CD8-positive, alpha-beta memory T cell (primary cell): ENCODE measurements at regions not wholly inside any gene's neighbourhood (a gene's known extent, or its start where the extent isn't known, plus 50 kb on each side); places are given as distances from the start of the nearest gene placed in this dataset.
"Not testable (repeated sequence)": the region's sequence is repeated elsewhere in the genome, so short reads cannot be mapped to it uniquely, and the experiment has no call there.

Experiments used
- CTCF ChIA-PET: fragments of 350-600 bp; sonication (Branson Sonifier 250); formaldehyde crosslinking; loops from one replicate; lab custom pipeline; 2021; ENCODE audit warnings: antibody characterized with exemption; lab: Charles Lee
- POLR2A ChIA-PET: fragments of 350-600 bp; sonication (Branson Sonifier 250); formaldehyde crosslinking; loops from one replicate; lab custom pipeline; 2021; ENCODE audit warnings: antibody characterized with exemption; lab: Charles Lee
- DNase-seq, 5 donors: peaks; one replicate each; pipeline versions ENCODE4 v3.0.0 to v3.0.0-alpha.2; 2020 to 2022; ENCODE audit warnings: mixed read lengths in 1 of 5
- H3K27ac ChIP-seq: one replicate; pipeline ENCODE4 v1.7.0; 2013; ENCODE audit warnings: low read depth, mild to moderate bottlenecking, low read length, moderate library complexity
- H3K27me3 ChIP-seq: 2 replicates; pipeline ENCODE4 v1.7.0; 2013; ENCODE audit warnings: low read length, mild to moderate bottlenecking; ENCODE audit not compliant: insufficient read depth, poor library complexity, severe bottlenecking
- H3K36me3 ChIP-seq: 2 replicates; pipeline ENCODE4 v1.7.0; 2013; ENCODE audit warnings: mild to moderate bottlenecking, low read length, moderate library complexity; ENCODE audit not compliant: insufficient read depth
- H3K4me1 ChIP-seq: 2 replicates; pipeline ENCODE4 v1.7.0; 2013; ENCODE audit warnings: mild to moderate bottlenecking, low read length, moderate library complexity; ENCODE audit not compliant: insufficient read depth
- H3K4me3 ChIP-seq: 2 replicates; pipeline ENCODE4 v1.7.0; 2013; ENCODE audit warnings: mild to moderate bottlenecking, low read length
- H3K9me3 ChIP-seq: 2 replicates; pipeline ENCODE4 v1.7.0; 2013; ENCODE audit warnings: mild to moderate bottlenecking, low read length
- H3K27ac Mint-ChIP-seq, 8 donors: one replicate each; pipeline ENCODE4 v1.8.0; 2020 to 2021; ENCODE audit warnings: mixed read lengths in 8 of 8, mild to moderate bottlenecking in 6 of 8, inconsistent platforms in 3 of 8, moderate library complexity in 3 of 8
- H3K27me3 Mint-ChIP-seq, 2 donors: one replicate each; pipeline ENCODE4 v1.8.0; 2020 to 2021; ENCODE audit warnings: mixed read lengths in 2 of 2, mild to moderate bottlenecking in 1 of 2, moderate library complexity in 1 of 2
- H3K36me3 Mint-ChIP-seq, 3 donors: one replicate each; pipeline ENCODE4 v1.8.0; 2020 to 2021; ENCODE audit warnings: mixed read lengths in 3 of 3, inconsistent platforms in 1 of 3, mild to moderate bottlenecking in 1 of 3
- H3K4me1 Mint-ChIP-seq, 3 donors: one replicate each; pipeline ENCODE4 v1.8.0; 2020 to 2021; ENCODE audit warnings: mixed read lengths in 3 of 3, inconsistent platforms in 1 of 3, mild to moderate bottlenecking in 1 of 3
- H3K4me3 Mint-ChIP-seq, 7 donors: one replicate each; pipeline ENCODE4 v1.8.0; 2020 to 2021; ENCODE audit warnings: mixed read lengths in 7 of 7, mild to moderate bottlenecking in 6 of 7, moderate library complexity in 4 of 7, inconsistent platforms in 2 of 7
- H3K9me3 Mint-ChIP-seq, 5 donors: one replicate each; pipeline ENCODE4 v1.8.0; 2020 to 2022; ENCODE audit warnings: mixed read lengths in 5 of 5, mild to moderate bottlenecking in 3 of 5, moderate library complexity in 2 of 5, inconsistent platforms in 1 of 5

GRCh38 chr9:73050065-73050816 lies 97.4 kb upstream of the ALDH1A1 start:
- Mint-ChIP-seq H3K36me3 (no peaks in the 10 kb centered on the region), H3K9me3 (no peaks in the 10 kb centered on the region), H3K27ac (no peak overlapping the region), H3K27me3 (peaks cover 0 to 30% of the 10 kb centered on the region in 2 donors), H3K4me1 (no peaks in the 10 kb centered on the region), H3K4me3 (no peak overlapping the region)
- H3K27ac ChIP-seq = no peak overlapping the region
- H3K9me3 ChIP-seq = no peaks in the 10 kb centered on the region
- no peaks in the 10 kb centered on the region for H3K4me1 ChIP-seq
- no peak overlapping the region for H3K4me3 ChIP-seq
- CTCF ChIA-PET = no interaction called here
- no peak for DNase-seq
- peaks cover 6% of the 10 kb centered on the region for H3K27me3 ChIP-seq
- H3K36me3 ChIP-seq = no peaks in the 10 kb centered on the region
- POLR2A ChIA-PET = no interaction called here

- Mint-ChIP-seq H3K27me3 (peaks cover 2 to 33% of the 10 kb centered on the region in 2 donors), H3K4me1 (no peaks in the 10 kb centered on the region)
- CTCF ChIA-PET = no interaction called here
Observed at GRCh38 chr9:73049280-73049679, 96.4 kb upstream of the ALDH1A1 start.

GRCh38 chr9:73046769-73047168 lies 93.9 kb upstream of the ALDH1A1 start:
- CTCF ChIA-PET = no interaction called here
- H3K36me3 Mint-ChIP-seq = no peaks in the 10 kb centered on the region

More at GRCh38 chr9:73049280-73049679, 96.4 kb upstream of the ALDH1A1 start:
- Histone ChIP-seq H3K4me1 (no peaks in the 10 kb centered on the region), H3K36me3 (no peaks in the 10 kb centered on the region), H3K9me3 (no peaks in the 10 kb centered on the region), H3K27ac (no peak overlapping the region), H3K4me3 (no peak overlapping the region), H3K27me3 (peaks cover 6% of the 10 kb centered on the region)
- Mint-ChIP-seq H3K9me3 (no peaks in the 10 kb centered on the region), H3K4me3 (no peak overlapping the region), H3K27ac (no peak overlapping the region), H3K36me3 (no peaks in the 10 kb centered on the region)
- POLR2A ChIA-PET = no interaction called here
- no peak for DNase-seq

GRCh38 chr9:73044776-73045175 lies 91.9 kb upstream of the ALDH1A1 start:
- POLR2A ChIA-PET, H3K36me3 ChIP-seq, H3K27ac Mint-ChIP-seq, H3K9me3 Mint-ChIP-seq, H3K4me1 ChIP-seq, H3K4me1 Mint-ChIP-seq, CTCF ChIA-PET, H3K27me3 ChIP-seq, H3K27ac ChIP-seq, H3K4me3 Mint-ChIP-seq, H3K36me3 Mint-ChIP-seq, DNase-seq, H3K4me3 ChIP-seq, H3K9me3 ChIP-seq: not testable (repeated sequence)
- peaks cover 2 to 34% of the 10 kb centered on the region in 2 donors for H3K27me3 Mint-ChIP-seq

More at GRCh38 chr9:73046769-73047168, 93.9 kb upstream of the ALDH1A1 start:
- no peak for DNase-seq
- Histone ChIP-seq H3K36me3 (no peaks in the 10 kb centered on the region), H3K27ac (no peak overlapping the region), H3K9me3 (no peaks in the 10 kb centered on the region), H3K4me1 (no peaks in the 10 kb centered on the region), H3K27me3 (no peaks in the 10 kb centered on the region), H3K4me3 (no peak overlapping the region)
- no peaks in the 10 kb centered on the region for H3K4me1 Mint-ChIP-seq
- H3K27ac Mint-ChIP-seq = no peak overlapping the region
- H3K27me3 Mint-ChIP-seq = peaks cover 2 to 35% of the 10 kb centered on the region in 2 donors
- H3K4me3 Mint-ChIP-seq = no peak overlapping the region
- POLR2A ChIA-PET = no interaction called here
- no peaks in the 10 kb centered on the region for H3K9me3 Mint-ChIP-seq

GRCh38 chr9:73042155-73042554 lies 89.3 kb upstream of the ALDH1A1 start:
- no peak overlapping the region for H3K4me3 Mint-ChIP-seq

GRCh38 chr9:73039271-73040263 lies 86.7 kb upstream of the ALDH1A1 start:
- Mint-ChIP-seq H3K27ac (no peak overlapping the region), H3K4me3 (no peak overlapping the region), H3K4me1 (no peaks in the 10 kb centered on the region), H3K36me3 (no peaks in the 10 kb centered on the region), H3K9me3 (no peaks in the 10 kb centered on the region), H3K27me3 (peaks cover 1 to 51% of the 10 kb centered on the region in 2 donors)
- Histone ChIP-seq H3K9me3 (no peaks in the 10 kb centered on the region), H3K27ac (no peak overlapping the region), H3K27me3 (no peaks in the 10 kb centered on the region), H3K36me3 (no peaks in the 10 kb centered on the region), H3K4me3 (no peak overlapping the region), H3K4me1 (no peaks in the 10 kb centered on the region)
- POLR2A ChIA-PET = no interaction called here
- CTCF ChIA-PET = interaction anchor here (0.6 to 0.9 kb wide), 2 partner anchors 17 to 958 kb away, joined by 3 read pairs; no protein-coding TSS in a partner anchor
- DNase-seq = no peak

More at GRCh38 chr9:73042155-73042554, 89.3 kb upstream of the ALDH1A1 start:
- H3K4me1 ChIP-seq = no peaks in the 10 kb centered on the region
- H3K27ac ChIP-seq = no peak overlapping the region
- no peak for DNase-seq
- peaks cover 4 to 41% of the 10 kb centered on the region in 2 donors for H3K27me3 Mint-ChIP-seq
- no peaks in the 10 kb centered on the region for H3K9me3 Mint-ChIP-seq
- no peaks in the 10 kb centered on the region for H3K27me3 ChIP-seq
- H3K27ac Mint-ChIP-seq = no peak overlapping the region
- H3K9me3 ChIP-seq = no peaks in the 10 kb centered on the region
- no peaks in the 10 kb centered on the region for H3K36me3 Mint-ChIP-seq
- H3K36me3 ChIP-seq = no peaks in the 10 kb centered on the region
- ChIA-PET CTCF (no interaction called here), POLR2A (no interaction called here)
- no peak overlapping the region for H3K4me3 ChIP-seq
- H3K4me1 Mint-ChIP-seq = no peaks in the 10 kb centered on the region

GRCh38 chr9:73038613-73039012 lies 85.8 kb upstream of the ALDH1A1 start:
- CTCF ChIA-PET = interaction anchor here (1.7 kb wide), 1 partner anchor 16 kb away, joined by 4 read pairs; no protein-coding TSS in a partner anchor
- no peak overlapping the region for H3K27ac Mint-ChIP-seq

GRCh38 chr9:73038089-73038509 lies 85.2 kb upstream of the ALDH1A1 start:
- POLR2A ChIA-PET = no interaction called here
- no peak for DNase-seq
- H3K4me1 ChIP-seq = no peaks in the 10 kb centered on the region
- H3K4me3 Mint-ChIP-seq = no peak overlapping the region
- H3K27me3 Mint-ChIP-seq = peaks cover 1 to 56% of the 10 kb centered on the region in 2 donors
- no peaks in the 10 kb centered on the region for H3K36me3 Mint-ChIP-seq
- no peaks in the 10 kb centered on the region for H3K27me3 ChIP-seq
- no peak overlapping the region for H3K4me3 ChIP-seq
- H3K27ac ChIP-seq = no peak overlapping the region
- no peaks in the 10 kb centered on the region for H3K9me3 ChIP-seq
- H3K36me3 ChIP-seq = no peaks in the 10 kb centered on the region
- H3K4me1 Mint-ChIP-seq = no peaks in the 10 kb centered on the region
- no peaks in the 10 kb centered on the region for H3K9me3 Mint-ChIP-seq
- CTCF ChIA-PET = interaction anchor here (1.7 kb wide), 1 partner anchor 15 kb away, joined by 4 read pairs; no protein-coding TSS in a partner anchor
- no peak overlapping the region for H3K27ac Mint-ChIP-seq

More at GRCh38 chr9:73038613-73039012, 85.8 kb upstream of the ALDH1A1 start:
- H3K36me3 Mint-ChIP-seq = no peaks in the 10 kb centered on the region
- no peak overlapping the region for H3K4me3 Mint-ChIP-seq
- Histone ChIP-seq H3K9me3 (no peaks in the 10 kb centered on the region), H3K27ac (no peak overlapping the region), H3K4me3 (no peak overlapping the region), H3K4me1 (no peaks in the 10 kb centered on the region), H3K36me3 (no peaks in the 10 kb centered on the region), H3K27me3 (no peaks in the 10 kb centered on the region)
- no peak for DNase-seq
- peaks cover 1 to 53% of the 10 kb centered on the region in 2 donors for H3K27me3 Mint-ChIP-seq
- no peaks in the 10 kb centered on the region for H3K4me1 Mint-ChIP-seq
- POLR2A ChIA-PET = no interaction called here
- no peaks in the 10 kb centered on the region for H3K9me3 Mint-ChIP-seq
